Stimulated activated naive CD4-positive, alpha-beta T cell treated with Interleukin-2 at 50 U/mL for 16 hours (primary cell): ENCODE measurements at regions not wholly inside any gene's neighbourhood (a gene's known extent, or its start where the extent isn't known, plus 50 kb on each side); places are given as distances from the start of the nearest gene placed in this dataset.
"Not testable (repeated sequence)": the region's sequence is repeated elsewhere in the genome, so short reads cannot be mapped to it uniquely, and the experiment has no call there.

Experiments used
- DNase-seq: peaks from one replicate; lab custom pipeline; 2025; lab: John Stamatoyannopoulos, UW

DNA sequence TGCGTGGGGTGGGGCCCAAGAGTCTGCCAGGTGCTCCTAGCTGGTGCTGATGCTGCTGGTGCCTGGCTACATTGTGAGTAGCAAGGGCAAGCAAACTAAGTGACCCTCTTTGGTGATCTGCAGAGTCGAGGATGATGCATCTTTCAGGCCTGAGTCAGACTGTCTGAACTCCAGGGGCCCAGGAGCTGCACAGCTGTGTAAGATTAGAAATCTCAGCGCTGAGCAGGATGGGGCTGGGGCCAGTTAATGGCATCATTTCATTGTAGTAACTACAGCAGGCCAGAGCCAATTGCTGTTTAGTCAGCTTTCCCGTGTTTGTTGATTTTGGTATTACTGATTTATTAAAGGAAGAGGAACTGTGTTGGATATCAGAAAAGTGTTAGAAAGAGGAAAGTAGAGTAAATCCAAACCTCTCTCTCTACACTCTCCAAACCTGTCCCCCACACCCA, 365.2 kb downstream of the PAX1 start:
- DNase-seq: no peak

- DNase-seq: no peak
These were observed 358.3 kb downstream of the PAX1 start for GRCh38 chr20:22063753-22064152.

GRCh38 chr20:22062874-22063273, 357.4 kb downstream of the PAX1 start:
- no peak for DNase-seq

GRCh38 chr20:22060610-22061009, 355.1 kb downstream of the PAX1 start:
- no peak for DNase-seq

- no peak for DNase-seq
These were observed 353.3 kb downstream of the PAX1 start for GRCh38 chr20:22058746-22059145.

DNA sequence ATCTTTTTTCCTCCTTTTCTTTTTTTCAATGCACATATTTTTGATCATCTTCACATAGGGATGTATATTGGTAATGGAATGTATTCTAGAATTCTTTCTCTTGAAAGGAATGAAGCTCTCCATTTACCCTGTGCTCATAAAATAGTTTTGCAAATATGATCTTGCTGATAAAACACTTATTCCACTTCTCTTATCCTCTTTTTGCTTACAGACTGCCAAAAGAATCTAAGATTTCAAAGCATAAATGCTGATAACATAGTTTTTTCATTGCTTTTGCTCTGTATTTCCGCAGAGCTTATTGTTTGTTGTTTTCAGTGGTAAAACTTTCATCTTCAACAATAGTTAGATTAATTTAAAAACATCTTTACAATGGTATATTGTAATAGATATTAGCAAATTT, 350.5 kb downstream of the PAX1 start:
- DNase-seq: no peak

- no peak for DNase-seq
These were observed 346.7 kb downstream of the PAX1 start for GRCh38 chr20:22052025-22052650.

- not testable (repeated sequence) for DNase-seq
These were observed 340.6 kb downstream of the PAX1 start for GRCh38 chr20:22045956-22046507.

DNA sequence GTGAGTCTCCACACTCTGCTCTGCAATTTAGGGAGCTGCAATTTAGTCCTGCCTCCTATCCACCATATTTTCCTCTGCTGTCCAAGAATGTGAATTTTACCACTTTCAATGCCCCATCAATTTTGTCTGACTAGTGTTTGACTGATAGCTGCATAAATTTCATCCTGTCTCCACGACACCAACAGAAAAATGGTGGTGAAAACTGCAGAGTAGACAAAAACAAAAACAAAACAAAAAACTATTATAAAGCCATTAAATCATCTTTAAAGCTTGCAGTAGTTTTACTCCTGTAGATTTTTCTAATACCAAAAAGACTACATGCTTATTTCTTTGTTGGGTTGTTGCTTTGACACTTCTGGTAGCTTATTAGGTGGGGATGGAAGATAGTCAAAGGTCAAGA, 322.0 kb downstream of the PAX1 start:
- DNase-seq: no peak

GRCh38 chr20:22020201-22020600, 314.7 kb downstream of the PAX1 start:
- no peak for DNase-seq

DNA sequence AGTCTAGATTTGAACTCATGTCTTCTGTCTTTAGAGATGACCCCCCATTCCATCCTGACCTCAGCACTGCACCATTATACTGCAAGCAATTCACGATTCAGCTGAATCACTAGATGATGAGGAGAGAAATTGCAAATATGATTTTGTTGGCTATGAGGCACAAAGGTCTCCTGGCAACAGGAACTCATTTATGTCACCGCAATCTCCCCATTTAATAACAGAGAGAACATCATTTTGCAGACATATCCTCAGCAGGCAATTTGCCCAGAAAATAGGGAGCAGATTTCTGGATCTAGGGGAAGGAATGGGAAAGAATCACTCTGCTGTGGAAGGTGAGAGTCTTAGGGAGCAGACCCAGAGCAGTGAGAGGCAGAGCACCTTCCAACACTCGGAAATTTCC, 303.0 kb downstream of the PAX1 start:
- no peak for DNase-seq

DNA sequence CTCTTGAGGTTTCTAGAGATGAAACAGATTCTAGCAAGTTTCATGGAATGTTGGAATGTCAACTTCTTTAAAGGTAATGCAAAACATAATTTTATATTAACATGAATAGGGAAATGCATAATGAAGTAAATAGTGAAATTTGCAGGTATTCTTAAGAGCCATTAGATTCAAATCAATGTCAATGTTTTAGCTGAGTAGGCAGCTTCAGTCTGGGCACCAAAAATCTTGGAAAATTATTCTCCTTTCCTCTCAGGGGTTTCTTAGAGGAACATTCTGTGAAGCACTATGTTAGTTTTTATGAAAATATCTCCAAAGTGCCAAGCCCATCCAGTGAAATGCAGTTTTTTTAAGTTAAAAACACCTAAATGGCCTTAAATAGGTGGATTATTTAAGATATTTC, 300.8 kb downstream of the PAX1 start:
- DNase-seq: no peak

- DNase-seq: no peak
These were observed 300.1 kb downstream of the PAX1 start for GRCh38 chr20:22005535-22005934.

DNA sequence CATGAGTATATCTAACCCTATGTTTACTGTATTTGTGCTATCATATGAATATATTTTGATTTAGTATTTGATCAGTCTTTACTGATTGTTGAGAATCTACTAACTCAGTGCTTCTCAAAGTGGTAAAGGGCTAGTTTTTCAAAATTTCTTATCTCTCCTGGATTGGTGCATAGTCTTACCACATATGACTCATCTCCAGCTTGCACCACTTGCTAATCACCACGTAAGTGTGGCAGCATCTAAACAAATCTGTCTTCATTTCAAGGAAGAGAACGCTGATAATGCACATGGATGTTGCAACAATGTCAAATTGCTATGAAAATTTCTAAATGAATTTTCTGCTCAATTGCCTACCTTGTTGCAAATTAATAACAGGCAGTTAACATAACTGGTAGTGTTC, 299.5 kb downstream of the PAX1 start:
- no peak for DNase-seq

GRCh38 chr20:22003680-22004079, 298.2 kb downstream of the PAX1 start:
- no peak for DNase-seq

DNA sequence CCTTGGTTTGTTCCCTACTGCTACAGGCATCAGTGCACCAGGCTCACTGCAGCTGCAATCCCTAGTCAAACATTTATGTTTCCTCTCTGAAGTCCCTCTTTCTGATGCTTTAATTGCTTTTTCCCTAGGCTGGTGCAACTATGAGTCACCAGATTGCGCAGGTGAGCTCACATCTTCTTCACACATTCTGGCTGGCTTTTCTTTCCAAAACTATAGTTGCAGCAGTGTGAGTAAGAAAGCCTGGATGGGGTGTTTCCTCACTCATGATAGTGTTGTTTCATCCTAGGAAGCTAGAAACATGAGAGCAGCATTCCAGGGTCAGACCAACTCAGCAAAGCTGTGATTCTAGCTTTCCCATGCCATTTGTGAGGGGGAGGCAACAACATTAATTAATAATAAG, 296.4 kb downstream of the PAX1 start:
- DNase-seq: no peak

- no peak for DNase-seq
These were observed 290.0 kb downstream of the PAX1 start for GRCh38 chr20:21995461-21995860.

DNA sequence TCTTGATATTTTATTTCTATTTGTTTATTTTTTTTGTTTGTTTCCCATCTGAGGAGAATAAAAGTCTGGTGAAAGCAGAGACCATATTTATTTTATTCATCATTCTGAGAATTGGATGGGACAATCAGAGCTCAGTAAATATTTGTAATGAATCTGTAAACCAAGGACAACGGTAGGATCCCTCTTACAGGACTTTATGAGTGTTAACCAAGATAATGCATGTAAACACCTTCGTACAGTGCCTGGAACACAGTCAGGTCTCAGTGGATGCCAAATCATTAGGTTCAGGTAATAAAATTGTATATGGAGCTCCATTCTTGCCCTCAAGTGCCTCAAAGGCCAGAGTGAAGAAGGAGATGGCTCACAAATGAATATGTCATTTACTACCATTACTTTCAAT, 288.7 kb downstream of the PAX1 start:
- DNase-seq: no peak

DNA sequence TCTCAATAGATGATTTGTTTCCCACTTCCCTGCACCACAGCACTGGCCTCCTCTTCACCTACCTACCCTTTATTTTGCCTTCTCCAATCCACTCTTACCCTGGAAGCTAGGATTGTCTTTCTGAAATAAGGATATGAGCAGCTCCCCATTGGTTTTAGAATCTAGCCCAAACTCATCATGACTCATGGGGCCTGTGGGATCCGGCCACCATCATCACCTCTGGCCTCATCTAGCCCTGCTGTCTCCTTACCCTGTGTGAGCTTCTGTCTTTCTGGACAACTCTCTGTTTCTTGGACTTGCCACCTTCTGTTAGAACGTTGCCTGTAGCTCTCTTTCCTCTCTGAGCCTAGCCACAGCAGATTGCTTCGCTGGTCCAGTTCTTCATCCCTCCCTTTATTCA, 277.1 kb downstream of the PAX1 start:
- DNase-seq: no peak

GRCh38 chr20:21981597-21982344, 276.3 kb downstream of the PAX1 start:
- no peak for DNase-seq

GRCh38 chr20:21981179-21981578, 275.7 kb downstream of the PAX1 start:
- DNase-seq: no peak

GRCh38 chr20:21971436-21971835, 266.0 kb downstream of the PAX1 start:
- no peak for DNase-seq

DNA sequence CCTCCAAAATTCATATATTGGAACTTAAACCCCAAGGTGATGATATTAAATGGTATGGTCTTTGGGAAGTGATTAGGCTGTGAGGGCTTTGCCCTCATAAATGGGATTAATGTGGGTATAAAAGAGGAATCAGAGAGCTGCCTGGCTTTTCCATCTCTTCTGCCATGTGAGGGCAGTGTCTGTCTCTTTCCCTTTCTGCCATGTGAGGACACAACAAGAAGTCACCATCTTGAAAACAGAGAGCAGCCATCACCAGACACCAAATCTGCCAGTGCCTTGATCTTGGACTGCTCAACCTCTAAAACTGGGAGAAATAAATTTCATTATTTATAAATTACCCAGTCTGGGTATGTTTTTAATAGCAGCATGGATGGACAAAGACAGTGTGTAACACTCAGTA, 263.0 kb downstream of the PAX1 start:
- DNase-seq: no peak

- no peak for DNase-seq
These were observed 262.0 kb downstream of the PAX1 start for GRCh38 chr20:21967481-21967880.
